Tibial nerve (tissue), 4 donors: ENCODE measurements at regions not wholly inside any gene's neighbourhood (a gene's known extent, or its start where the extent isn't known, plus 50 kb on each side); places are given as distances from the start of the nearest gene placed in this dataset.

Experiments used
- CTCF ChIP-seq, 5 experiments: fragments of 200-600 bp in 3 of 5; fragments of 450-650 bp in 2 of 5; sonication (generic) in 3 of 5; IDR thresholded peaks; one replicate each; pipeline ENCODE4 v1.5.1; 2016 to 2019; ENCODE audit warnings: antibody characterized with exemption in 5 of 5, mild to moderate bottlenecking in 3 of 5, moderate library complexity in 2 of 5
- EP300 ChIP-seq, 2 donors: sonication (generic); formaldehyde crosslinking; IDR thresholded peaks; one replicate each; pipeline ENCODE4 v1.6.1; 2017; ENCODE audit warnings: antibody characterized with exemption in 2 of 2, mild to moderate bottlenecking in 1 of 2
- POLR2A ChIP-seq, 2 donors: fragments of 450-650 bp; IDR thresholded peaks; one replicate each; pipeline ENCODE4 v1.6.1; 2017; ENCODE audit warnings: antibody characterized with exemption in 2 of 2, mild to moderate bottlenecking in 2 of 2, moderate library complexity in 2 of 2

- TF ChIP-seq CTCF (IDR thresholded peaks at IDR 0.05) (no peak), POLR2A (IDR thresholded peaks at IDR 0.05) (no peak), EP300 (IDR thresholded peaks at IDR 0.05) (no peak)
These were observed 56.8 kb upstream of the SLC30A10 start for GRCh38 chr1:219985169-219985568.
